ENCODE measurements at regions not wholly inside any gene's neighbourhood (a gene's known extent, or its start where the extent isn't known, plus 50 kb on each side); places are given as distances from the start of the nearest gene placed in this dataset.

GRCh38 chr7:136140469-136140868 lies 163.3 kb upstream of the MTPN start:
- Histone ChIP-seq H3K4me1 (ENCODE audit: control insufficient read depth, insufficient read depth, low read length) (no peaks in the 10 kb centered on the region), H3K27me3 (ENCODE audit: control insufficient read depth, insufficient read depth, low read length) (no peaks in the 10 kb centered on the region), H3K4me3 (ENCODE audit: low read length) (no peak overlapping the region), H3K27ac (ENCODE audit: low read length) (no peak overlapping the region), H3K9me3 (ENCODE audit: control insufficient read depth, insufficient read depth, low read length) (no peaks in the 10 kb centered on the region), H3K36me3 (ENCODE audit: control insufficient read depth, insufficient read depth, low read length) (no peaks in the 10 kb centered on the region)
- no peaks in the 10 kb centered on the region for H3K4me1 Mint-ChIP-seq
- no peaks in the 10 kb centered on the region for H3K9me3 Mint-ChIP-seq
- ATAC-seq (no peak), DNase-seq (no peak)
- no peak for TF ChIP-seq CTCF (IDR thresholded peaks at IDR 0.05)
- H3K4me3 Mint-ChIP-seq = no peak overlapping the region
- no peak overlapping the region for H3K27ac Mint-ChIP-seq
- H3K27me3 Mint-ChIP-seq (ENCODE audit: low read depth in 2 of 2) = no peaks in the 10 kb centered on the region
- H3K36me3 Mint-ChIP-seq = no peaks in the 10 kb centered on the region
- intact Hi-C loops (cut with micrococcal nuclease) = no loop called here
- WGBS (ENCODE audit: insufficient coverage) = no CpG with 5 or more reads among the region's 3 CpGs

DNA sequence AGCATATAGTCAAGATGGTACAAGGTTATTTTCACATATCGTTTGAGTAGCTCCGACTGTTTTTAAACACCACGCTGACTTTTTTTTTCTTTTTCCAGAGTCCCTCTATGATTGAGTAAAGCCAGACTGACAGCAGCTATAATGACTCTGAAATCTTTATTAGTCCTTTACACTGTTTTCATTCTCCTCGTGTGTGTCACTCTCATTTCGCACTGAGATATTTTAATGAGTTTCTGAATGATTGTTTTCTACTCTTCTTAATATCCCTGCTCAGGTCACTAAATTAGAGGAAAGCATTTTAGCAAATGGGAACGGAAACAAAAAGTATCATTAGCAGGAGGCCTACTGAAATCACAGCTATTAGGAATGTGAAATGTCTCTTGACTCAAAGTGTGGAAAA lies 162.3 kb upstream of the MTPN start:
- DNase-seq (no peak), ATAC-seq (no peak)
- no peaks in the 10 kb centered on the region for H3K4me1 Mint-ChIP-seq
- H3K9me3 Mint-ChIP-seq = no peaks in the 10 kb centered on the region
- H3K4me3 Mint-ChIP-seq = no peak overlapping the region
- Histone ChIP-seq H3K27ac (ENCODE audit: low read length) (no peak overlapping the region), H3K27me3 (ENCODE audit: control insufficient read depth, insufficient read depth, low read length) (no peaks in the 10 kb centered on the region), H3K36me3 (ENCODE audit: control insufficient read depth, insufficient read depth, low read length) (no peaks in the 10 kb centered on the region), H3K4me1 (ENCODE audit: control insufficient read depth, insufficient read depth, low read length) (no peaks in the 10 kb centered on the region), H3K4me3 (ENCODE audit: low read length) (no peak overlapping the region), H3K9me3 (ENCODE audit: control insufficient read depth, insufficient read depth, low read length) (no peaks in the 10 kb centered on the region)
- WGBS (ENCODE audit: insufficient coverage) = 75% methylated on average over 6 of the region's 6 CpGs
- no peaks in the 10 kb centered on the region for H3K36me3 Mint-ChIP-seq
- H3K27me3 Mint-ChIP-seq (ENCODE audit: low read depth in 2 of 2) = no peaks in the 10 kb centered on the region
- no peak for TF ChIP-seq CTCF (IDR thresholded peaks at IDR 0.05)
- intact Hi-C loops (cut with micrococcal nuclease) = no loop called here
- no peak overlapping the region for H3K27ac Mint-ChIP-seq

GRCh38 chr7:136138991-136139390 lies 161.8 kb upstream of the MTPN start:
- no peaks in the 10 kb centered on the region for H3K27me3 ChIP-seq (ENCODE audit: control insufficient read depth, insufficient read depth, low read length)
- intact Hi-C loops (cut with micrococcal nuclease) = no loop called here
- H3K27ac ChIP-seq (ENCODE audit: low read length) = no peak overlapping the region
- H3K9me3 ChIP-seq (ENCODE audit: control insufficient read depth, insufficient read depth, low read length) = no peaks in the 10 kb centered on the region
- no peaks in the 10 kb centered on the region for H3K9me3 Mint-ChIP-seq
- no peak overlapping the region for H3K27ac Mint-ChIP-seq
- ATAC-seq (no peak), DNase-seq (no peak)
- no peaks in the 10 kb centered on the region for H3K4me1 Mint-ChIP-seq
- H3K4me3 ChIP-seq (ENCODE audit: low read length) = no peak overlapping the region
- no peaks in the 10 kb centered on the region for H3K27me3 Mint-ChIP-seq (ENCODE audit: low read depth in 2 of 2)
- H3K4me3 Mint-ChIP-seq = no peak overlapping the region
- no peak for TF ChIP-seq CTCF (IDR thresholded peaks at IDR 0.05)
- H3K4me1 ChIP-seq (ENCODE audit: control insufficient read depth, insufficient read depth, low read length) = no peaks in the 10 kb centered on the region
- no peaks in the 10 kb centered on the region for H3K36me3 ChIP-seq (ENCODE audit: control insufficient read depth, insufficient read depth, low read length)
- H3K36me3 Mint-ChIP-seq = no peaks in the 10 kb centered on the region
- 80% methylated on average over 2 of the region's 3 CpGs for WGBS (ENCODE audit: insufficient coverage)

- no peak overlapping the region for H3K4me3 ChIP-seq (ENCODE audit: low read length)
- ATAC-seq (no peak), DNase-seq (no peak)
- no peaks in the 10 kb centered on the region for H3K36me3 Mint-ChIP-seq
- H3K4me1 ChIP-seq (ENCODE audit: control insufficient read depth, insufficient read depth, low read length) = no peaks in the 10 kb centered on the region
- H3K9me3 Mint-ChIP-seq = no peaks in the 10 kb centered on the region
- no peak for TF ChIP-seq CTCF (IDR thresholded peaks at IDR 0.05)
- 94% methylated on average over 2 of the region's 6 CpGs for WGBS (ENCODE audit: insufficient coverage)
- no peaks in the 10 kb centered on the region for H3K27me3 Mint-ChIP-seq (ENCODE audit: low read depth in 2 of 2)
- H3K4me3 Mint-ChIP-seq = no peak overlapping the region
- H3K4me1 Mint-ChIP-seq = no peaks in the 10 kb centered on the region
- no peaks in the 10 kb centered on the region for H3K9me3 ChIP-seq (ENCODE audit: control insufficient read depth, insufficient read depth, low read length)
- no peak overlapping the region for H3K27ac ChIP-seq (ENCODE audit: low read length)
- intact Hi-C loops (cut with micrococcal nuclease) = no loop called here
- H3K27me3 ChIP-seq (ENCODE audit: control insufficient read depth, insufficient read depth, low read length) = no peaks in the 10 kb centered on the region
- no peaks in the 10 kb centered on the region for H3K36me3 ChIP-seq (ENCODE audit: control insufficient read depth, insufficient read depth, low read length)
- no peak overlapping the region for H3K27ac Mint-ChIP-seq
These were observed 159.8 kb upstream of the MTPN start for GRCh38 chr7:136136906-136137454.

All from natural killer cell (primary cell).